Astrocyte (in vitro differentiated cells and primary cell): ENCODE measurements at regions not wholly inside any gene's neighbourhood (a gene's known extent, or its start where the extent isn't known, plus 50 kb on each side); places are given as distances from the start of the nearest gene placed in this dataset.
A peak's percentile ranks its signal among the peaks of the same experiment; 100 is the strongest.

Source experiments
- DNase-seq: peaks from one replicate; pipeline ENCODE4 v3.0.0-alpha.2; 2010; ENCODE audit warnings: low read depth
- FAIRE-seq: peaks from 2 replicates; lab custom pipeline; 2011; peaks lifted over from hg19 to GRCh38; lab: Jason Lieb, UNC
- H2AFZ ChIP-seq: 2 replicates; pipeline ENCODE4 v1.6.0; 2012; ENCODE audit warnings: low read depth, low read length, inconsistent platforms
- H3K27ac ChIP-seq: 2 replicates; pipeline ENCODE4 v1.5.1; 2011; ENCODE audit warnings: low read depth, low read length, inconsistent platforms
- H3K27me3 ChIP-seq: 2 replicates; pipeline ENCODE4 v1.6.0; 2011; ENCODE audit warnings: low read length, inconsistent platforms; ENCODE audit not compliant: insufficient read depth
- H3K36me3 ChIP-seq: 2 replicates; pipeline ENCODE4 v1.5.1; 2011; ENCODE audit warnings: low read length, inconsistent platforms; ENCODE audit not compliant: insufficient read depth
- H3K4me1 ChIP-seq: 2 replicates; pipeline ENCODE4 v1.5.1; 2011; ENCODE audit warnings: low read length, inconsistent platforms; ENCODE audit not compliant: insufficient read depth
- H3K4me2 ChIP-seq: 2 replicates; pipeline ENCODE4 v1.6.0; 2012; ENCODE audit warnings: low read length, inconsistent platforms
- H3K4me3 ChIP-seq: 2 replicates; pipeline ENCODE4 v1.5.1; 2011; ENCODE audit warnings: low read depth, mild to moderate bottlenecking, low read length, inconsistent platforms; ENCODE audit not compliant: insufficient read depth
- H3K79me2 ChIP-seq: 2 replicates; pipeline ENCODE4 v1.6.0; 2012; ENCODE audit warnings: mild to moderate bottlenecking, low read length, inconsistent platforms; ENCODE audit not compliant: insufficient read depth
- H3K9ac ChIP-seq: 2 replicates; pipeline ENCODE4 v1.6.0; 2012; ENCODE audit warnings: mild to moderate bottlenecking, low read length, inconsistent platforms
- H3K9me3 ChIP-seq: 2 replicates; pipeline ENCODE4 v1.5.1; 2012; ENCODE audit warnings: low read depth, mild to moderate bottlenecking, low read length, inconsistent platforms; ENCODE audit not compliant: insufficient read depth
- H4K20me1 ChIP-seq: 2 replicates; pipeline ENCODE4 v1.6.0; 2012; ENCODE audit warnings: low read length, inconsistent platforms; ENCODE audit not compliant: insufficient read depth
- H3K27ac Mint-ChIP-seq: one replicate; pipeline ENCODE4 v1.8.0; 2021; ENCODE audit warnings: mild to moderate bottlenecking, mixed read lengths; ENCODE audit not compliant: unreplicated experiment
- H3K27me3 Mint-ChIP-seq: one replicate; pipeline ENCODE4 v1.8.0; 2021; ENCODE audit warnings: low read depth, mixed read lengths; ENCODE audit not compliant: unreplicated experiment
- H3K36me3 Mint-ChIP-seq: one replicate; pipeline ENCODE4 v1.8.0; 2021; ENCODE audit warnings: low read depth, mixed read lengths; ENCODE audit not compliant: unreplicated experiment
- H3K4me1 Mint-ChIP-seq: one replicate; pipeline ENCODE4 v1.8.0; 2021; ENCODE audit warnings: low read depth, mixed read lengths; ENCODE audit not compliant: unreplicated experiment
- H3K4me3 Mint-ChIP-seq: one replicate; pipeline ENCODE4 v1.8.0; 2021; ENCODE audit warnings: mild to moderate bottlenecking, moderate library complexity, mixed read lengths; ENCODE audit not compliant: unreplicated experiment
- H3K9me3 Mint-ChIP-seq: one replicate; pipeline ENCODE4 v1.8.0; 2021; ENCODE audit warnings: mild to moderate bottlenecking, mixed read lengths; ENCODE audit not compliant: unreplicated experiment
- CTCF ChIP-seq: IDR thresholded peaks from 2 replicates; pipeline ENCODE4 v1.5.1; 2011; ENCODE audit warnings: low read depth, mild to moderate bottlenecking, inconsistent platforms, low read length, moderate library complexity; ENCODE audit not compliant: insufficient read depth
- EZH2 ChIP-seq: IDR thresholded peaks from 2 replicates; pipeline ENCODE4 v1.6.1; 2012; ENCODE audit warnings: mild to moderate bottlenecking, low read length, inconsistent platforms; ENCODE audit not compliant: insufficient read depth

DNA sequence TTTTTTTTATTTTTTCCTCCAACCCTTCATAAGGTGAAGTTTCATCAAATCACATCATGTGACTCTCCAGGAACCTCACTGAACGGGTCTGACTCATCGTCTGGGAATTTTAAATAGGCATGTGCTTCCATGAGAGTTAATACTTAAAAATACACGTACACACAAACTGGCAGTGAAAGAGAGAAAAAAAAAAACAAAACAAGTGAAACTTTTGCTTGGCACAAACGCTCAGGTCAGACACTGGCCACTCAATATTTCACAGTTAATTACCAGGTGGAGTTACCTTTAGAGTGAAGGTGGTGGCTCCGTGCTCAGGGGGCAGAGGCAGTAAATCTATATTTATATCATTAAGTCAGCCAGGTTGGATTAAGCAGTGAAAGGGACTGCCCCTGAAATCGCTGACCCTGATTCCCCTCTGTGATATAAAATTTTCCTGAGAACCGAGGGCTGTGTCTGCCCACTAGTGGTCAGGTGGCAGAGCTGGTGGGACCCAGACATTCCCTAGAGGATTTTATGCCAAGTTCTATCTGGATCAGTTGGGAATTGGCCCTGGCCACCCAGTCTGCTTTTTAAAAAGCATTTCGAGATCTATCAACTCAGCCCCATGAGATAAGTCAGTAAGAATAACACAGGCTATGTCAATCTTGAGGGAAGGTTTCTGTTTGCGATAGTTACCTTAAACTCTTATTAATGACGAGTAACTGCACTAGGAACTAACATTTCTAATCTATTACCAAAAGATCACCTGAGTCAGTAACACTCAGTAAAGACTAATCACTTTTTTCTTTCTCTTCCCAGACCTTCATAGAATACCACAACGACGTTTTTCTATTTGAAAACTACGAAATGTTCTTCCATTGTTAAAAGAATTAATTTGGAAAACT is 259.1 kb downstream of the HDGFL1 start:
- Histone ChIP-seq H3K4me2 (peak overlapping the region; percentile 76), H3K79me2 (no peaks in the 10 kb centered on the region), H3K9me3 (no peaks in the 10 kb centered on the region), H4K20me1 (no peaks in the 10 kb centered on the region), H3K27me3 (no peaks in the 10 kb centered on the region), H3K27ac (peak overlapping the region; percentile 98), H3K36me3 (no peaks in the 10 kb centered on the region), H2AFZ (peak overlapping the region; percentile 38), H3K4me1 (peaks cover 21% of the 10 kb centered on the region), H3K4me3 (peak overlapping the region; percentile 34), H3K9ac (peak overlapping the region; percentile 86)
- Mint-ChIP-seq H3K9me3 (peaks cover under 1% of the 10 kb centered on the region), H3K27me3 (no peaks in the 10 kb centered on the region), H3K4me3 (peak overlapping the region; percentile 61), H3K4me1 (peaks cover 31% of the 10 kb centered on the region), H3K36me3 (no peaks in the 10 kb centered on the region), H3K27ac (peak overlapping the region; percentile 100)
- peak; percentile 50 for FAIRE-seq
- DNase-seq: peak; percentile 99
- no peak for TF ChIP-seq EZH2
- TF ChIP-seq CTCF: peak; percentile 82

DNA sequence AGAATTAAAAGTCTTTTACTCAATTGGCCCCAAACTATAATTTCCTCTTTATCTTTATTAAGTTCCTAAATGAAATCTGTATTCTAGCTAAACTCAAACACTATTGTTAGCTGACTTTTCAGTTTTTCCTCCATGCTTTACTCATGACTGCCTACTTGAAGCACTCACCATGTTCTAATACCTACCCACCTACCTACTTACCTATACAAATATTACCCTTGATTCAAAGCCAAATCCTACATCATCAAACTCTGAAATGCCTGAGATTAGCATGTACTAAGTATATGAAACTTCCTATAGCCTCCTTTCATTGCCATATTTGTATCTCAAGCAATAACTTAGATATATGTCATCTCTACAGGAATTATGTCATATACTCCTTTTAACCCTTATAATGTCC is 259.7 kb downstream of the HDGFL1 start:
- TF ChIP-seq EZH2 (no peak), CTCF (no peak)
- Mint-ChIP-seq H3K9me3 (peaks cover 1% of the 10 kb centered on the region), H3K36me3 (peaks cover 1% of the 10 kb centered on the region), H3K4me3 (no peak overlapping the region), H3K27ac (peak overlapping the region; percentile 100), H3K27me3 (no peaks in the 10 kb centered on the region), H3K4me1 (peaks cover 31% of the 10 kb centered on the region)
- no peak overlapping the region for H3K4me3 ChIP-seq
- no peak overlapping the region for H2AFZ ChIP-seq
- no peaks in the 10 kb centered on the region for H3K79me2 ChIP-seq
- no peaks in the 10 kb centered on the region for H3K27me3 ChIP-seq
- no peaks in the 10 kb centered on the region for H3K36me3 ChIP-seq
- no peaks in the 10 kb centered on the region for H3K9me3 ChIP-seq
- H3K4me2 ChIP-seq: no peak overlapping the region
- H3K4me1 ChIP-seq: peaks cover 21% of the 10 kb centered on the region
- DNase-seq (no peak), FAIRE-seq (no peak)
- peak overlapping the region; percentile 86 for H3K9ac ChIP-seq
- no peaks in the 10 kb centered on the region for H4K20me1 ChIP-seq
- peak overlapping the region; percentile 98 for H3K27ac ChIP-seq

GRCh38 chr6:22830463-22830862 is 261.1 kb downstream of the HDGFL1 start:
- no peak overlapping the region for H3K4me3 Mint-ChIP-seq
- H3K4me1 Mint-ChIP-seq: peaks cover 31% of the 10 kb centered on the region
- Histone ChIP-seq H3K36me3 (no peaks in the 10 kb centered on the region), H3K4me2 (no peak overlapping the region), H3K9me3 (no peaks in the 10 kb centered on the region), H3K27me3 (no peaks in the 10 kb centered on the region), H2AFZ (no peak overlapping the region), H3K27ac (no peak overlapping the region), H3K4me1 (peaks cover 21% of the 10 kb centered on the region), H3K79me2 (no peaks in the 10 kb centered on the region), H3K4me3 (no peak overlapping the region), H3K9ac (no peak overlapping the region), H4K20me1 (no peaks in the 10 kb centered on the region)
- peaks cover 7% of the 10 kb centered on the region for H3K9me3 Mint-ChIP-seq
- no peak overlapping the region for H3K27ac Mint-ChIP-seq
- peaks cover 4% of the 10 kb centered on the region for H3K36me3 Mint-ChIP-seq
- TF ChIP-seq EZH2 (no peak), CTCF (no peak)
- DNase-seq (no peak), FAIRE-seq (no peak)
- no peaks in the 10 kb centered on the region for H3K27me3 Mint-ChIP-seq
